Fibroblast of lung (primary cell): ENCODE measurements at regions not wholly inside any gene's neighbourhood (a gene's known extent, or its start where the extent isn't known, plus 50 kb on each side); places are given as distances from the start of the nearest gene placed in this dataset.

Source experiments
- DNase-seq, 2 donors: peaks; one replicate each; pipeline versions ENCODE4 v3.0.0 to v3.0.0-alpha.2; 2010; ENCODE audit warnings: low read depth in 2 of 2
- H2AFZ ChIP-seq: 2 replicates; pipeline ENCODE4 v1.5.1; 2012; ENCODE audit warnings: low read length, control low read depth, inconsistent platforms
- H3K27ac ChIP-seq: 2 replicates; pipeline ENCODE4 v1.5.1; 2011; ENCODE audit warnings: low read length, control low read depth; ENCODE audit not compliant: insufficient read depth
- H3K27me3 ChIP-seq: 2 replicates; pipeline ENCODE4 v1.5.1; 2011; ENCODE audit warnings: mild to moderate bottlenecking, low read length; ENCODE audit not compliant: control insufficient read depth, insufficient read depth
- H3K36me3 ChIP-seq: 2 replicates; pipeline ENCODE4 v1.5.1; 2011; ENCODE audit warnings: low read length; ENCODE audit not compliant: control insufficient read depth, insufficient read depth
- H3K4me1 ChIP-seq: 2 replicates; pipeline ENCODE4 v1.5.1; 2011; ENCODE audit warnings: low read length; ENCODE audit not compliant: control insufficient read depth, insufficient read depth; ENCODE audit errors: extremely low read depth
- H3K4me2 ChIP-seq: 2 replicates; pipeline ENCODE4 v1.5.1; 2011; ENCODE audit warnings: low read length, control low read depth; ENCODE audit not compliant: insufficient read depth; ENCODE audit errors: extremely low read depth
- H3K4me3 ChIP-seq, 4 experiments: fragments of 200-600 bp in 1 of 4; sonication (generic) in 1 of 4; replicated peaks in 1 of 4; 2 replicates each; pipeline ENCODE4 v1.5.1; 2011 to 2016; ENCODE audit warnings: low read length in 4 of 4, low read depth in 3 of 4, mild to moderate bottlenecking in 3 of 4, control low read depth in 2 of 4, inconsistent platforms in 1 of 4, mixed read lengths in 1 of 4; ENCODE audit not compliant: insufficient read depth in 1 of 4; ENCODE audit errors: control extremely low read depth in 1 of 4
- H3K79me2 ChIP-seq: 2 replicates; pipeline ENCODE4 v1.5.1; 2012; ENCODE audit warnings: mild to moderate bottlenecking, low read length, inconsistent platforms; ENCODE audit not compliant: control insufficient read depth, insufficient read depth
- H3K9ac ChIP-seq: 2 replicates; pipeline ENCODE4 v1.5.1; 2011; ENCODE audit warnings: mild to moderate bottlenecking, low read length, control low read depth; ENCODE audit not compliant: insufficient read depth
- H3K9me3 ChIP-seq: 2 replicates; pipeline ENCODE4 v1.5.1; 2012; ENCODE audit warnings: low read depth, low read length; ENCODE audit not compliant: control insufficient read depth, insufficient read depth
- H4K20me1 ChIP-seq: 2 replicates; pipeline ENCODE4 v1.5.1; 2011; ENCODE audit warnings: low read length; ENCODE audit not compliant: control insufficient read depth, insufficient read depth; ENCODE audit errors: extremely low read depth
- CTCF ChIP-seq, 2 donors: IDR thresholded peaks in 1 of 2; conservative IDR thresholded peaks in 1 of 2; 1 replicate in 1 of 2; 2 replicates in 1 of 2; pipeline ENCODE4 v1.5.1; 2011 to 2012; ENCODE audit warnings: low read length in 2 of 2, control low read depth in 1 of 2, inconsistent platforms in 1 of 2, low read depth in 1 of 2, mild to moderate bottlenecking in 1 of 2
- EZH2 ChIP-seq: IDR thresholded peaks from 2 replicates; pipeline ENCODE4 v1.5.1; 2012; ENCODE audit warnings: low read length, control low read depth, mild to moderate bottlenecking; ENCODE audit errors: missing control alignments

- Histone ChIP-seq H3K4me2 (no peak overlapping the region), H3K4me3 (no peak overlapping the region), H3K4me1 (no peaks in the 10 kb centered on the region), H3K79me2 (no peaks in the 10 kb centered on the region), H3K27me3 (no peaks in the 10 kb centered on the region), H2AFZ (no peak overlapping the region), H3K9ac (no peak overlapping the region), H4K20me1 (no peaks in the 10 kb centered on the region), H3K9me3 (no peaks in the 10 kb centered on the region), H3K36me3 (no peaks in the 10 kb centered on the region), H3K27ac (no peak overlapping the region)
- peak; percentile 9 to 54 for DNase-seq
- TF ChIP-seq CTCF (conservative IDR thresholded peaks at IDR 0.05 in 1 of 2, IDR thresholded peaks at IDR 0.05 in 1 of 2; ENCODE audit: low read depth in 1 of 2, low read length in 2 of 2), result no peak
- no peak for TF ChIP-seq EZH2
These were observed 317.0 kb downstream of the USP25 start for GRCh38 chr21:16046656-16047330.

- TF ChIP-seq CTCF (conservative IDR thresholded peaks at IDR 0.05 in 1 of 2, IDR thresholded peaks at IDR 0.05 in 1 of 2; ENCODE audit: low read depth in 1 of 2, low read length in 2 of 2), result no peak
- H3K4me2 ChIP-seq, result no peak overlapping the region
- H3K79me2 ChIP-seq, result no peaks in the 10 kb centered on the region
- no peak overlapping the region for H3K27ac ChIP-seq
- no peaks in the 10 kb centered on the region for H3K36me3 ChIP-seq
- no peak overlapping the region for H3K9ac ChIP-seq
- no peak overlapping the region for H2AFZ ChIP-seq
- no peaks in the 10 kb centered on the region for H4K20me1 ChIP-seq
- no peaks in the 10 kb centered on the region for H3K4me1 ChIP-seq
- no peak overlapping the region for H3K4me3 ChIP-seq
- H3K27me3 ChIP-seq, result no peaks in the 10 kb centered on the region
- peak; percentile 37 to 79 for DNase-seq
- no peaks in the 10 kb centered on the region for H3K9me3 ChIP-seq
These were observed 318.1 kb downstream of the USP25 start for GRCh38 chr21:16047904-16048303.

- TF ChIP-seq CTCF (conservative IDR thresholded peaks at IDR 0.05 in 1 of 2, IDR thresholded peaks at IDR 0.05 in 1 of 2; ENCODE audit: low read depth in 1 of 2, low read length in 2 of 2), result no peak
- TF ChIP-seq EZH2, result no peak
- Histone ChIP-seq H3K27ac (no peak overlapping the region), H3K27me3 (no peaks in the 10 kb centered on the region), H2AFZ (no peak overlapping the region), H4K20me1 (no peaks in the 10 kb centered on the region), H3K79me2 (no peaks in the 10 kb centered on the region), H3K9ac (no peak overlapping the region), H3K4me3 (no peak overlapping the region), H3K36me3 (no peaks in the 10 kb centered on the region), H3K9me3 (no peaks in the 10 kb centered on the region), H3K4me2 (no peak overlapping the region), H3K4me1 (no peaks in the 10 kb centered on the region)
- DNase-seq, result no peak
These were observed 325.2 kb downstream of the USP25 start for GRCh38 chr21:16055014-16055413.
